Loucy (cell line): ENCODE measurements at regions not wholly inside any gene's neighbourhood (a gene's known extent, or its start where the extent isn't known, plus 50 kb on each side); places are given as distances from the start of the nearest gene placed in this dataset.

Experiments
- H2AFZ ChIP-seq: fragments of 200-600 bp; sonication (generic); 2 replicates; pipeline ENCODE4 v1.6.0; 2016; ENCODE audit warnings: antibody characterized with exemption, mild to moderate bottlenecking, low read length, moderate library complexity
- H3F3A ChIP-seq: fragments of 200-600 bp; 2 replicates; pipeline ENCODE4 v1.6.0; 2016; ENCODE audit warnings: antibody characterized with exemption, low read depth, mild to moderate bottlenecking
- H3K27me3 ChIP-seq: fragments of 200-600 bp; sonication (generic); 2 replicates; pipeline ENCODE4 v1.6.1; 2014; ENCODE audit warnings: low read length, mild to moderate bottlenecking; ENCODE audit not compliant: insufficient read depth, poor library complexity, severe bottlenecking
- H3K36me3 ChIP-seq: fragments of 200-600 bp; sonication (generic); 2 replicates; pipeline ENCODE4 v1.6.1; 2016; ENCODE audit warnings: low read length; ENCODE audit not compliant: insufficient read depth
- H3K4me1 ChIP-seq: fragments of 200-600 bp; sonication (generic); 2 replicates; pipeline ENCODE4 v1.5.1; 2014; ENCODE audit warnings: low read length, mild to moderate bottlenecking; ENCODE audit not compliant: insufficient read depth, poor library complexity, severe bottlenecking
- H3K4me2 ChIP-seq: fragments of 200-600 bp; sonication (generic); 2 replicates; pipeline ENCODE4 v1.6.0; 2014; ENCODE audit warnings: antibody characterized with exemption, low read length, low read depth, mild to moderate bottlenecking; ENCODE audit not compliant: poor library complexity, severe bottlenecking
- H3K4me3 ChIP-seq: fragments of 200-600 bp; sonication (generic); 2 replicates; pipeline ENCODE4 v1.5.1; 2014; ENCODE audit warnings: low read length, mild to moderate bottlenecking, mixed read lengths; ENCODE audit not compliant: poor library complexity, severe bottlenecking
- H3K79me2 ChIP-seq: fragments of 200-600 bp; sonication (generic); 2 replicates; pipeline ENCODE4 v1.6.1; 2014; ENCODE audit warnings: low read length; ENCODE audit not compliant: insufficient read depth
- H3K9ac ChIP-seq: fragments of 200-600 bp; sonication (generic); 2 replicates; pipeline ENCODE4 v1.6.0; 2014; ENCODE audit warnings: mild to moderate bottlenecking, low read depth, low read length, moderate library complexity; ENCODE audit not compliant: poor library complexity, severe bottlenecking
- H3K9me2 ChIP-seq: fragments of 200-600 bp; sonication (generic); replicated peaks from 2 replicates; pipeline ENCODE4 v1.6.1; 2016; ENCODE audit warnings: low read depth, low read length, mixed read lengths
- H3K9me3 ChIP-seq: fragments of 200-600 bp; sonication (generic); 2 replicates; pipeline ENCODE4 v1.6.1; 2014; ENCODE audit warnings: mild to moderate bottlenecking, antibody characterized with exemption, low read length, low read depth; ENCODE audit not compliant: insufficient read depth
- H4K20me1 ChIP-seq: fragments of 200-600 bp; sonication (generic); 2 replicates; pipeline ENCODE4 v1.6.0; 2014; ENCODE audit warnings: antibody characterized with exemption, low read length, mild to moderate bottlenecking; ENCODE audit not compliant: insufficient read depth, poor library complexity, severe bottlenecking
- CTCF ChIP-seq: fragments of 200-600 bp; sonication (generic); conservative IDR thresholded peaks from 2 replicates; pipeline ENCODE4 v1.5.1; 2014; ENCODE audit warnings: mild to moderate bottlenecking, antibody characterized with exemption, low read length
- EZH2phosphoT487 ChIP-seq: fragments of 200-600 bp; IDR thresholded peaks from 2 replicates; pipeline ENCODE4 v1.6.1; 2018; ENCODE audit warnings: antibody characterized with exemption, mild to moderate bottlenecking, moderate library complexity, borderline replicate concordance

GRCh38 chr13:44680746-44681355 lies 104.7 kb upstream of the TSC22D1 start:
- Histone ChIP-seq H3K4me2 (no peak overlapping the region), H3K4me1 (peaks cover 7% of the 10 kb centered on the region), H3K9me3 (no peaks in the 10 kb centered on the region), H3K79me2 (no peaks in the 10 kb centered on the region), H4K20me1 (no peaks in the 10 kb centered on the region), H3F3A (no peaks in the 10 kb centered on the region), H3K27me3 (no peaks in the 10 kb centered on the region), H3K4me3 (no peak overlapping the region), H3K9me2 (no peaks in the 10 kb centered on the region), H2AFZ (no peak overlapping the region), H3K9ac (no peak overlapping the region), H3K36me3 (no peaks in the 10 kb centered on the region)
- TF ChIP-seq CTCF = no peak
- TF ChIP-seq EZH2phosphoT487 = no peak

- H3K9me2 ChIP-seq = no peaks in the 10 kb centered on the region
- no peak overlapping the region for H3K4me3 ChIP-seq
- no peaks in the 10 kb centered on the region for H3K27me3 ChIP-seq
- H3K4me1 ChIP-seq = no peaks in the 10 kb centered on the region
- no peaks in the 10 kb centered on the region for H3K79me2 ChIP-seq
- no peak overlapping the region for H2AFZ ChIP-seq
- no peaks in the 10 kb centered on the region for H3F3A ChIP-seq
- H4K20me1 ChIP-seq = no peaks in the 10 kb centered on the region
- TF ChIP-seq EZH2phosphoT487 = no peak
- TF ChIP-seq CTCF = no peak
- H3K4me2 ChIP-seq = no peak overlapping the region
- no peak overlapping the region for H3K9ac ChIP-seq
- no peaks in the 10 kb centered on the region for H3K9me3 ChIP-seq
- H3K36me3 ChIP-seq = no peaks in the 10 kb centered on the region
Measured at GRCh38 chr13:44679597-44679996, 103.5 kb upstream of the TSC22D1 start.

- Histone ChIP-seq H3K36me3 (no peaks in the 10 kb centered on the region), H3K9me2 (no peaks in the 10 kb centered on the region), H3K4me3 (no peak overlapping the region), H3K79me2 (no peaks in the 10 kb centered on the region), H3K9ac (no peak overlapping the region), H3K27me3 (no peaks in the 10 kb centered on the region), H3K9me3 (no peaks in the 10 kb centered on the region), H2AFZ (no peak overlapping the region), H3F3A (no peaks in the 10 kb centered on the region), H3K4me1 (no peaks in the 10 kb centered on the region), H3K4me2 (no peak overlapping the region), H4K20me1 (no peaks in the 10 kb centered on the region)
- no peak for TF ChIP-seq EZH2phosphoT487
- TF ChIP-seq CTCF = no peak
Measured at GRCh38 chr13:44678197-44678596, 102.1 kb upstream of the TSC22D1 start.
